BJ (cell line): ENCODE measurements at regions not wholly inside any gene's neighbourhood (a gene's known extent, or its start where the extent isn't known, plus 50 kb on each side); places are given as distances from the start of the nearest gene placed in this dataset.

ENCODE experiments used
- CTCF ChIA-PET: fragments of 350-600 bp; formaldehyde crosslinking; extraction: SDS; loops from one replicate; lab custom pipeline; 2021; ENCODE audit warnings: antibody characterized with exemption, inconsistent platforms; lab: Yijun Ruan, JAX
- POLR2A ChIA-PET: fragments of 300-600 bp; sonication (Branson Sonifier 250); formaldehyde crosslinking; extraction: SDS; loops from one replicate; lab custom pipeline; 2021; ENCODE audit warnings: antibody characterized with exemption; lab: Charles Lee
- DNase-seq: peaks from one replicate; pipeline ENCODE4 v3.0.0-alpha.2; 2011; ENCODE audit warnings: low read depth
- H3K27me3 ChIP-seq: 2 replicates; pipeline ENCODE4 v1.6.0; 2011; ENCODE audit warnings: low read length; ENCODE audit not compliant: control insufficient read depth, insufficient read depth
- H3K36me3 ChIP-seq: 2 replicates; pipeline ENCODE4 v1.5.1; 2011; ENCODE audit warnings: low read length; ENCODE audit not compliant: control insufficient read depth, insufficient read depth
- H3K4me3 ChIP-seq: 2 replicates; pipeline ENCODE4 v1.5.1; 2011; ENCODE audit warnings: low read depth, mild to moderate bottlenecking, control low read depth, low read length
- CTCF ChIP-seq: IDR thresholded peaks from 2 replicates; pipeline ENCODE4 v1.5.1; 2011; ENCODE audit warnings: low read depth, mild to moderate bottlenecking, control low read depth, inconsistent platforms, low read length, moderate library complexity; ENCODE audit not compliant: insufficient read depth

- ChIA-PET CTCF (no interaction called here), POLR2A (no interaction called here)
- no peak for TF ChIP-seq CTCF
These were observed 268.8 kb upstream of the ZMIZ1 start for GRCh38 chr10:78800006-78800405.

DNA sequence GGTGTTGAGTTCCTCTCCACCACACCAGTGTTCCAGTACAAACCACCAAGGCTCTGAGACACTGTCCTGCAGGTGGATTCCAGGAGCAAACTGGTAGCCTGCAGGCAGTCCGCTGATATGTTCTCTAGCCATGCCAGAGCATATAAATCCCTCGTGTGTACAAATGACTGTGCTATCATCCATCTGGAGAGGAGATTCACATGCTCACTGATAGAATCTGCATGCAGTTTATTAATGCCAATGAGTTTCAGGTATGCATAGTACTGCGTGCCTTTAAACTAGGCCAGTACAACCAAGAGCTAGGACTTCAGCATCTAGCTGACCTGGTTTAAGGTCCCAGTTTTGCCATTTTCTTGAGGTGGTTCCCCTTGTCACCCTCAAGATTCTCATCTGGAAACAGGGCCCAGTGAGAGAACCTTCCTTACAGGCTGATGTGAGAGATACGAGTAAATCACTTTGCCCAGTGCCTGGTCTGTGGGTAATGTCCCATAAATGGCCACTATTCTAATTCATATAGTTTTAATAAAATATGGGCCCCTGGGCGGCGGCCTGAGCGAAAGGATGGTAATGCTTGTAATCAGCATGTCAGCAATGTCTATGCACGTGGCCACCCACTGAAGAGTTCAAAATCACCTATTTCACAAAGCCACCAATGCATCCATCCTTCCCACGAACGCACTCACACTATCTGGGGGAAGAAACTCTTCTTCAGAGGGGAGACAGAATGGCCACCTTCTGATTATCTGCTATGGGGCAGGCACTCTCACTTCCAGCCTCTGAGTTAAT lies 268.0 kb upstream of the ZMIZ1 start:
- no peak overlapping the region for H3K4me3 ChIP-seq
- no peak for DNase-seq
- peaks cover 8% of the 10 kb centered on the region for H3K27me3 ChIP-seq
- no peak for TF ChIP-seq CTCF
- POLR2A ChIA-PET: no interaction called here
- CTCF ChIA-PET: no interaction called here
- no peaks in the 10 kb centered on the region for H3K36me3 ChIP-seq

More at GRCh38 chr10:78800006-78800405, 268.8 kb upstream of the ZMIZ1 start:
- Histone ChIP-seq H3K4me3 (no peak overlapping the region), H3K27me3 (peaks cover 8% of the 10 kb centered on the region), H3K36me3 (no peaks in the 10 kb centered on the region)
- DNase-seq: no peak

GRCh38 chr10:78802431-78802830 lies 266.3 kb upstream of the ZMIZ1 start:
- H3K27me3 ChIP-seq: peaks cover 8% of the 10 kb centered on the region
- POLR2A ChIA-PET: interaction anchor here (0.6 kb wide), 1 partner anchor 11 kb away, joined by 16 read pairs; no protein-coding TSS in a partner anchor
- DNase-seq: no peak

GRCh38 chr10:78802866-78803265 lies 265.9 kb upstream of the ZMIZ1 start:
- ChIA-PET POLR2A (interaction anchor here (0.6 kb wide), 1 partner anchor 12 kb away, joined by 16 read pairs; no protein-coding TSS in a partner anchor), CTCF (interaction anchor here (1.3 to 1.6 kb wide), 2 partner anchors 128 to 393 kb away, joined by 3 to 5 read pairs; no protein-coding TSS in a partner anchor)
- H3K27me3 ChIP-seq: peaks cover 8% of the 10 kb centered on the region
- peak; percentile 60 for DNase-seq
- TF ChIP-seq CTCF: no peak
- H3K36me3 ChIP-seq: no peaks in the 10 kb centered on the region
- no peak overlapping the region for H3K4me3 ChIP-seq

More at GRCh38 chr10:78802431-78802830, 266.3 kb upstream of the ZMIZ1 start:
- TF ChIP-seq CTCF: no peak
- H3K36me3 ChIP-seq: no peaks in the 10 kb centered on the region
- no peak overlapping the region for H3K4me3 ChIP-seq
- CTCF ChIA-PET: interaction anchor here (0.7 to 1.3 kb wide), 2 partner anchors 393 to 749 kb away, joined by 3 to 5 read pairs; no protein-coding TSS in a partner anchor

GRCh38 chr10:78803710-78804109 lies 265.1 kb upstream of the ZMIZ1 start:
- Histone ChIP-seq H3K4me3 (no peak overlapping the region), H3K36me3 (no peaks in the 10 kb centered on the region), H3K27me3 (peaks cover 8% of the 10 kb centered on the region)
- POLR2A ChIA-PET: no interaction called here
- CTCF ChIA-PET: interaction anchor here (1.6 kb wide), 1 partner anchor 127 kb away, joined by 3 read pairs; no protein-coding TSS in a partner anchor
- DNase-seq: no peak
- TF ChIP-seq CTCF: no peak
